IMR-90 (cell line): ENCODE measurements at regions not wholly inside any gene's neighbourhood (a gene's known extent, or its start where the extent isn't known, plus 50 kb on each side); places are given as distances from the start of the nearest gene placed in this dataset.

ENCODE experiments used
- ATAC-seq: fragments of 200-7000 bp; cut with Tn5 transposase; 2 replicates; pipeline ENCODE4 v1.9.1; 2020; ENCODE audit warnings: low read depth, mild to moderate bottlenecking, moderate library complexity
- BruUV-seq: library from RNA; stranded (reverse); fragments of 400-500 nt; replicated peaks from 2 replicates; lab custom pipeline; 2021; lab: Mats Ljungman, UMichigan
- CTCF ChIA-PET: fragments of 300-600 bp; formaldehyde crosslinking; extraction: SDS; loops from one replicate; lab custom pipeline; 2021; ENCODE audit warnings: antibody characterized with exemption; lab: Yijun Ruan, JAX
- POLR2A ChIA-PET: fragments of 300-600 bp; sonication (Branson Sonifier 250); formaldehyde crosslinking; loops from one replicate; lab custom pipeline; 2022; ENCODE audit warnings: antibody characterized with exemption; ENCODE audit not compliant: unreplicated experiment; lab: Charles Lee
- DNase-seq: peaks from one replicate; pipeline ENCODE4 v3.0.0; 2013
- H2AFZ ChIP-seq: replicated peaks from 2 replicates; pipeline ENCODE3; 2013; ENCODE audit warnings: low read length, mild to moderate bottlenecking; ENCODE audit not compliant: poor library complexity
- H2AK5ac ChIP-seq: 2 replicates; pipeline ENCODE4 v1.6.1; 2013; ENCODE audit warnings: low read depth, low read length, inconsistent platforms
- H2AK9ac ChIP-seq: replicated peaks from 2 replicates; pipeline ENCODE3; 2013; ENCODE audit warnings: mild to moderate bottlenecking, low read depth, low read length, moderate library complexity; ENCODE audit not compliant: poor library complexity
- H2BK120ac ChIP-seq: 2 replicates; pipeline ENCODE4 v1.6.1; 2013; ENCODE audit warnings: low read depth, low read length, inconsistent platforms
- H2BK15ac ChIP-seq: 3 replicates; pipeline ENCODE4 v1.6.1; 2013; ENCODE audit warnings: low read depth, low read length, inconsistent platforms
- H2BK20ac ChIP-seq: 2 replicates; pipeline ENCODE4 v1.6.1; 2013; ENCODE audit warnings: low read depth, mild to moderate bottlenecking, inconsistent platforms, low read length, moderate library complexity
- H2BK5ac ChIP-seq: 2 replicates; pipeline ENCODE4 v1.6.1; 2013; ENCODE audit warnings: mild to moderate bottlenecking, low read depth, low read length, inconsistent platforms; ENCODE audit not compliant: poor library complexity, severe bottlenecking
- H3K14ac ChIP-seq: replicated peaks from 2 replicates; pipeline ENCODE4 v1.6.1; 2013; ENCODE audit warnings: low read depth, low read length, inconsistent platforms
- H3K18ac ChIP-seq: 2 replicates; pipeline ENCODE4 v1.6.1; 2013; ENCODE audit warnings: low read depth, low read length, control low read depth
- H3K23ac ChIP-seq: 2 replicates; pipeline ENCODE4 v1.6.1; 2013; ENCODE audit warnings: low read depth, low read length, inconsistent platforms
- H3K27ac ChIP-seq: 2 replicates; pipeline ENCODE4 v1.5.1; 2013; ENCODE audit warnings: mild to moderate bottlenecking, control low read depth, low read length; ENCODE audit not compliant: insufficient read depth
- H3K27me3 ChIP-seq: 2 replicates; pipeline ENCODE4 v1.6.1; 2013; ENCODE audit warnings: low read length; ENCODE audit not compliant: control insufficient read depth, insufficient read depth
- H3K36me3 ChIP-seq: 2 replicates; pipeline ENCODE4 v1.6.1; 2013; ENCODE audit warnings: low read length, mixed read lengths; ENCODE audit not compliant: control insufficient read depth, insufficient read depth
- H3K4ac ChIP-seq: 2 replicates; pipeline ENCODE4 v1.6.1; 2013; ENCODE audit warnings: low read depth, low read length, inconsistent platforms
- H3K4me1 ChIP-seq: 2 replicates; pipeline ENCODE4 v1.6.1; 2013; ENCODE audit warnings: low read length, mixed read lengths; ENCODE audit not compliant: control insufficient read depth, insufficient read depth
- H3K4me2 ChIP-seq: 2 replicates; pipeline ENCODE4 v1.6.1; 2013; ENCODE audit warnings: low read depth, mild to moderate bottlenecking, control low read depth, low read length, moderate library complexity
- H3K4me3 ChIP-seq: 2 replicates; pipeline ENCODE4 v1.5.1; 2013; ENCODE audit warnings: low read depth, mild to moderate bottlenecking, control low read depth, low read length, moderate library complexity; ENCODE audit not compliant: insufficient read depth
- H3K56ac ChIP-seq: 2 replicates; pipeline ENCODE4 v1.6.1; 2013; ENCODE audit warnings: low read length, inconsistent platforms; ENCODE audit not compliant: insufficient read depth; ENCODE audit errors: extremely low read depth
- H3K79me1 ChIP-seq, 2 experiments: 2 replicates each; pipeline ENCODE4 v1.6.1; 2013; ENCODE audit warnings: low read length in 2 of 2, inconsistent platforms in 1 of 2, low read depth in 1 of 2
- H3K9ac ChIP-seq: 2 replicates; pipeline ENCODE4 v1.6.1; 2013; ENCODE audit warnings: low read depth, low read length, control low read depth
- H3K9me1 ChIP-seq: 2 replicates; pipeline ENCODE4 v1.6.1; 2013; ENCODE audit warnings: low read length, inconsistent platforms; ENCODE audit not compliant: insufficient read depth
- H3K9me3 ChIP-seq: 2 replicates; pipeline ENCODE4 v1.6.1; 2013; ENCODE audit warnings: low read length; ENCODE audit not compliant: control insufficient read depth, insufficient read depth
- H4K20me1 ChIP-seq: 2 replicates; pipeline ENCODE4 v1.6.1; 2013; ENCODE audit warnings: low read length, inconsistent platforms; ENCODE audit not compliant: insufficient read depth
- H4K5ac ChIP-seq: 2 replicates; pipeline ENCODE4 v1.6.1; 2013; ENCODE audit warnings: mild to moderate bottlenecking, low read depth, low read length, control low read depth
- H4K8ac ChIP-seq, 2 experiments: 2 replicates each; pipeline ENCODE4 v1.6.1; 2013; ENCODE audit warnings: low read depth in 2 of 2, low read length in 2 of 2, control low read depth in 1 of 2, inconsistent platforms in 1 of 2
- H4K91ac ChIP-seq: 2 replicates; pipeline ENCODE4 v1.6.1; 2013; ENCODE audit warnings: low read depth, low read length, inconsistent platforms; ENCODE audit not compliant: insufficient read depth
- BHLHE40 ChIP-seq: fragments of 150-350 bp; IDR thresholded peaks from 2 replicates; pipeline ENCODE4 v1.6.1; 2016; ENCODE audit warnings: mild to moderate bottlenecking, low read depth, low read length
- CEBPB ChIP-seq: IDR thresholded peaks from 2 replicates; pipeline ENCODE4 v1.6.1; 2012; ENCODE audit warnings: low read depth, low read length, improper control_type of control experiment
- CHD1 ChIP-seq: IDR thresholded peaks from 2 replicates; pipeline ENCODE4 v1.6.1; 2012; ENCODE audit warnings: low read depth, low read length, improper control_type of control experiment
- FOS ChIP-seq: fragments of 150-350 bp; IDR thresholded peaks from 2 replicates; pipeline ENCODE4 v1.6.1; 2016; ENCODE audit warnings: low read depth, low read length
- MAFK ChIP-seq: IDR thresholded peaks from 2 replicates; pipeline ENCODE4 v1.6.1; 2012; ENCODE audit warnings: low read depth, low read length, improper control_type of control experiment
- MXI1 ChIP-seq: IDR thresholded peaks from 2 replicates; pipeline ENCODE4 v1.6.1; 2012; ENCODE audit warnings: low read depth, mild to moderate bottlenecking, low read length, moderate library complexity, borderline replicate concordance
- NFE2L2 ChIP-seq: fragments of 150-350 bp; IDR thresholded peaks from 2 replicates; pipeline ENCODE4 v1.6.1; 2016; ENCODE audit warnings: low read depth, mild to moderate bottlenecking, low read length
- POLR2A ChIP-seq: IDR thresholded peaks from 2 replicates; pipeline ENCODE4 v1.6.1; 2012; ENCODE audit warnings: mild to moderate bottlenecking, low read depth, low read length
- RAD21 ChIP-seq: IDR thresholded peaks from 2 replicates; pipeline ENCODE4 v1.6.1; 2012; ENCODE audit warnings: low read length, improper control_type of control experiment
- USF2 ChIP-seq: fragments of 150-350 bp; IDR thresholded peaks from 2 replicates; pipeline ENCODE4 v1.6.1; 2017; ENCODE audit warnings: mild to moderate bottlenecking, antibody characterized with exemption, low read length, low read depth
- WGBS, 2 experiments: methylation state at CpG; one replicate each; pipeline versions ENCODE4 v1.1.5 to v1.1.7; 2013; ENCODE audit warnings: missing lambda C conversion rate in 2 of 2; ENCODE audit not compliant: insufficient read length in 1 of 2; ENCODE audit errors: extremely low coverage in 2 of 2; 5-methylcytosine and 5-hydroxymethylcytosine counted together
- dilution Hi-C: fragments of 300-500 bp; cut with HindIII; formaldehyde crosslinking; loops from one replicate; pipeline ENCODE4 v1.14.3; 2018; ENCODE audit warnings: low sequenced_read_pairs; ENCODE audit not compliant: unreplicated experiment
- in situ Hi-C: fragments of 300-500 bp; cut with MboI; formaldehyde crosslinking; loops from 3 replicates; pipeline ENCODE4 v1.14.3; 2019; ENCODE audit warnings: low sequenced_read_pairs, inconsistent platforms, mixed read lengths
- intact Hi-C: fragments of 100-400 bp; cut with micrococcal nuclease; formaldehyde crosslinking; loops from 2 replicates; pipeline ENCODE4 v1.10.0; 2022
- TF ChIP-seq, protein P1 (sequence below): conservative IDR thresholded peaks from 2 replicates; pipeline ENCODE4 v1.5.1; 2012; ENCODE audit warnings: mild to moderate bottlenecking, low read depth, low read length, improper control_type of control experiment

DNA sequence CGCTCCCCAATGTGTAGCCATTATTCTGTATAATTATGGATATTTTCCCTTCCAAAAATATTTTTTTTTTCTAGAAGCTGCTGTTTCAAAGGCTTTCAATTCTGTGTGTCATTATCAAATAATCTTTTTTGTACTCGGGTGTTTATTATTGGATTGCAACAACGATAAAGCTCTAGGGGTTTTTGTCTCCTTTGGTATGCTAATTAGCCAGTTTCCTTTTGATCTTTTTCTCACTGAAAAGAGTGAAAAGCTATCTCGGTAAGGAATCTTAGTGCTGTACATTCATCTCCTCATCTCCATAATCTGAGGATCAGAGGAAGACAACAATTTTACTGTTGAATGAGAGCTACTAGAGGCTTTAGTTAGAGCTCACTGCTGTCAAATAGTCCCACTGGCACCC is 136.6 kb downstream of the OLFM4 start:
- no TSS peak for BruUV-seq
- intact Hi-C loops: no loop called here
- H4K5ac ChIP-seq: no peak overlapping the region
- no peaks in the 10 kb centered on the region for H3K79me1 ChIP-seq
- no peaks in the 10 kb centered on the region for H3K9me3 ChIP-seq
- no peak overlapping the region for H3K18ac ChIP-seq
- no peak overlapping the region for H2BK15ac ChIP-seq
- no peak overlapping the region for H3K27ac ChIP-seq
- H3K4me2 ChIP-seq: no peak overlapping the region
- no peak for DNase-seq
- no peak overlapping the region for H2AK9ac ChIP-seq
- no peak overlapping the region for H2BK20ac ChIP-seq
- ChIA-PET POLR2A (no interaction called here), CTCF (no interaction called here)
- TF ChIP-seq MAFK (no peak), MXI1 (no peak), POLR2A (no peak), CEBPB (no peak), FOS (no peak), BHLHE40 (no peak), CHD1 (no peak), NFE2L2 (no peak), USF2 (no peak), RAD21 (no peak)
- TF ChIP-seq, protein P1, sequence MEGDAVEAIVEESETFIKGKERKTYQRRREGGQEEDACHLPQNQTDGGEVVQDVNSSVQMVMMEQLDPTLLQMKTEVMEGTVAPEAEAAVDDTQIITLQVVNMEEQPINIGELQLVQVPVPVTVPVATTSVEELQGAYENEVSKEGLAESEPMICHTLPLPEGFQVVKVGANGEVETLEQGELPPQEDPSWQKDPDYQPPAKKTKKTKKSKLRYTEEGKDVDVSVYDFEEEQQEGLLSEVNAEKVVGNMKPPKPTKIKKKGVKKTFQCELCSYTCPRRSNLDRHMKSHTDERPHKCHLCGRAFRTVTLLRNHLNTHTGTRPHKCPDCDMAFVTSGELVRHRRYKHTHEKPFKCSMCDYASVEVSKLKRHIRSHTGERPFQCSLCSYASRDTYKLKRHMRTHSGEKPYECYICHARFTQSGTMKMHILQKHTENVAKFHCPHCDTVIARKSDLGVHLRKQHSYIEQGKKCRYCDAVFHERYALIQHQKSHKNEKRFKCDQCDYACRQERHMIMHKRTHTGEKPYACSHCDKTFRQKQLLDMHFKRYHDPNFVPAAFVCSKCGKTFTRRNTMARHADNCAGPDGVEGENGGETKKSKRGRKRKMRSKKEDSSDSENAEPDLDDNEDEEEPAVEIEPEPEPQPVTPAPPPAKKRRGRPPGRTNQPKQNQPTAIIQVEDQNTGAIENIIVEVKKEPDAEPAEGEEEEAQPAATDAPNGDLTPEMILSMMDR: no peak
- no peak overlapping the region for H3K14ac ChIP-seq
- H2BK120ac ChIP-seq: no peak overlapping the region
- H2BK5ac ChIP-seq: no peak overlapping the region
- no peak overlapping the region for H3K4ac ChIP-seq
- H3K4me1 ChIP-seq: no peaks in the 10 kb centered on the region
- dilution Hi-C loops: no loop called here
- H3K27me3 ChIP-seq: no peaks in the 10 kb centered on the region
- H4K8ac ChIP-seq: no peak overlapping the region
- no peak overlapping the region for H3K4me3 ChIP-seq
- H4K91ac ChIP-seq: no peak overlapping the region
- no peak overlapping the region for H3K56ac ChIP-seq
- no peak for ATAC-seq
- no CpG with 5 or more reads among the region's 4 CpGs for WGBS, 2 experiments
- H2AK5ac ChIP-seq: no peak overlapping the region
- in situ Hi-C loops: no loop called here
- H2AFZ ChIP-seq: no peak overlapping the region
- no peak overlapping the region for H3K9ac ChIP-seq
- no peaks in the 10 kb centered on the region for H3K9me1 ChIP-seq
- no peaks in the 10 kb centered on the region for H4K20me1 ChIP-seq
- H3K36me3 ChIP-seq: no peaks in the 10 kb centered on the region
- H3K23ac ChIP-seq: no peak overlapping the region
